ENCODE measurements at regions not wholly inside any gene's neighbourhood (a gene's known extent, or its start where the extent isn't known, plus 50 kb on each side); places are given as distances from the start of the nearest gene placed in this dataset.

GRCh38 chr2:173452416-173452815, 97.7 kb downstream of the CDCA7 start:
- intact Hi-C loops (cut with micrococcal nuclease): no loop called here
- no peaks in the 10 kb centered on the region for H3K36me3 Mint-ChIP-seq
- DNase-seq: no peak
- no peak overlapping the region for H3K4me3 Mint-ChIP-seq
- CTCF ChIA-PET (ENCODE audit: partially characterized antibody): interaction anchor here (1.3 kb wide), 1 partner anchor 53 kb away, joined by 3 read pairs; no protein-coding TSS in a partner anchor
- Histone ChIP-seq H3K27ac (ENCODE audit: low read depth, low read length) (no peak overlapping the region), H3K36me3 (ENCODE audit: insufficient read depth, low read length) (no peaks in the 10 kb centered on the region), H3K9me3 (ENCODE audit: control insufficient read depth in 1 of 2, low read length in 2 of 2) (no peaks in the 10 kb centered on the region), H3K4me1 (ENCODE audit: insufficient read depth, low read length) (peaks cover 8% of the 10 kb centered on the region), H3K4me3 (ENCODE audit: low read length in 2 of 2) (no peak overlapping the region), H3K27me3 (ENCODE audit: insufficient read depth, low read length) (no peaks in the 10 kb centered on the region)
- H3K4me1 Mint-ChIP-seq: peaks cover 12 to 19% (median 17%) of the 10 kb centered on the region in 4 donors
- peaks cover 8 to 17% of the 10 kb centered on the region in 2 donors for H3K27me3 Mint-ChIP-seq
- no peak overlapping the region for H3K27ac Mint-ChIP-seq
- H3K9me3 Mint-ChIP-seq: no peaks in the 10 kb centered on the region
- POLR2A ChIA-PET (ENCODE audit: partially characterized antibody): no interaction called here

- POLR2A ChIA-PET (ENCODE audit: partially characterized antibody): no interaction called here
- Mint-ChIP-seq H3K9me3 (no peaks in the 10 kb centered on the region), H3K4me3 (no peak overlapping the region), H3K27ac (no peak overlapping the region), H3K27me3 (peaks cover 15 to 25% of the 10 kb centered on the region in 2 donors), H3K4me1 (peaks cover 0 to 2% (median 0%) of the 10 kb centered on the region in 4 donors), H3K36me3 (no peaks in the 10 kb centered on the region)
- H3K27ac ChIP-seq (ENCODE audit: low read depth, low read length): no peak overlapping the region
- H3K4me1 ChIP-seq (ENCODE audit: insufficient read depth, low read length): no peaks in the 10 kb centered on the region
- intact Hi-C loops (cut with micrococcal nuclease): no loop called here
- H3K36me3 ChIP-seq (ENCODE audit: insufficient read depth, low read length): no peaks in the 10 kb centered on the region
- no peak for DNase-seq
- H3K4me3 ChIP-seq (ENCODE audit: low read length in 2 of 2): no peak overlapping the region
- CTCF ChIA-PET (ENCODE audit: partially characterized antibody): no interaction called here
- H3K27me3 ChIP-seq (ENCODE audit: insufficient read depth, low read length): no peaks in the 10 kb centered on the region
- no peaks in the 10 kb centered on the region for H3K9me3 ChIP-seq (ENCODE audit: control insufficient read depth in 1 of 2, low read length in 2 of 2)
Observed at GRCh38 chr2:173456960-173457359, 102.3 kb downstream of the CDCA7 start.

- Mint-ChIP-seq H3K4me1 (peaks cover 0 to 2% (median 0%) of the 10 kb centered on the region in 4 donors), H3K27me3 (peaks cover 19 to 27% of the 10 kb centered on the region in 2 donors), H3K27ac (no peak overlapping the region), H3K36me3 (no peaks in the 10 kb centered on the region), H3K4me3 (no peak overlapping the region), H3K9me3 (no peaks in the 10 kb centered on the region)
- H3K4me3 ChIP-seq (ENCODE audit: low read length in 2 of 2): no peak overlapping the region
- CTCF ChIA-PET (ENCODE audit: partially characterized antibody): no interaction called here
- no peak for DNase-seq
- H3K9me3 ChIP-seq (ENCODE audit: control insufficient read depth in 1 of 2, low read length in 2 of 2): no peaks in the 10 kb centered on the region
- no peaks in the 10 kb centered on the region for H3K27me3 ChIP-seq (ENCODE audit: insufficient read depth, low read length)
- no peak overlapping the region for H3K27ac ChIP-seq (ENCODE audit: low read depth, low read length)
- no peaks in the 10 kb centered on the region for H3K4me1 ChIP-seq (ENCODE audit: insufficient read depth, low read length)
- no peaks in the 10 kb centered on the region for H3K36me3 ChIP-seq (ENCODE audit: insufficient read depth, low read length)
- POLR2A ChIA-PET (ENCODE audit: partially characterized antibody): no interaction called here
- intact Hi-C loops (cut with micrococcal nuclease): no loop called here
Observed at GRCh38 chr2:173457366-173457765, 102.7 kb downstream of the CDCA7 start.

- CTCF ChIA-PET (ENCODE audit: partially characterized antibody): no interaction called here
- Histone ChIP-seq H3K27me3 (ENCODE audit: insufficient read depth, low read length) (no peaks in the 10 kb centered on the region), H3K9me3 (ENCODE audit: control insufficient read depth in 1 of 2, low read length in 2 of 2) (no peaks in the 10 kb centered on the region), H3K36me3 (ENCODE audit: insufficient read depth, low read length) (no peaks in the 10 kb centered on the region), H3K27ac (ENCODE audit: low read depth, low read length) (no peak overlapping the region), H3K4me3 (ENCODE audit: low read length in 2 of 2) (no peak overlapping the region), H3K4me1 (ENCODE audit: insufficient read depth, low read length) (no peaks in the 10 kb centered on the region)
- Mint-ChIP-seq H3K9me3 (no peaks in the 10 kb centered on the region), H3K4me3 (no peak overlapping the region), H3K27me3 (peaks cover 17 to 29% of the 10 kb centered on the region in 2 donors), H3K27ac (no peak overlapping the region), H3K4me1 (peaks cover 0 to 2% (median 0%) of the 10 kb centered on the region in 4 donors), H3K36me3 (no peaks in the 10 kb centered on the region)
- intact Hi-C loops (cut with micrococcal nuclease): no loop called here
- DNase-seq: no peak
- POLR2A ChIA-PET (ENCODE audit: partially characterized antibody): no interaction called here
Observed at GRCh38 chr2:173458991-173459780, 104.5 kb downstream of the CDCA7 start.

GRCh38 chr2:173462892-173463840, 108.5 kb downstream of the CDCA7 start:
- POLR2A ChIA-PET (ENCODE audit: partially characterized antibody): no interaction called here

GRCh38 chr2:173463846-173464245, 109.2 kb downstream of the CDCA7 start:
- Mint-ChIP-seq H3K4me1 (peaks cover 0 to 2% (median 0%) of the 10 kb centered on the region in 4 donors), H3K27ac (no peak overlapping the region), H3K36me3 (no peaks in the 10 kb centered on the region), H3K9me3 (no peaks in the 10 kb centered on the region), H3K27me3 (peaks cover 16% of the 10 kb centered on the region in 2 donors), H3K4me3 (no peak overlapping the region)
- no peak overlapping the region for H3K4me3 ChIP-seq (ENCODE audit: low read length in 2 of 2)
- no peaks in the 10 kb centered on the region for H3K9me3 ChIP-seq (ENCODE audit: control insufficient read depth in 1 of 2, low read length in 2 of 2)
- no peaks in the 10 kb centered on the region for H3K27me3 ChIP-seq (ENCODE audit: insufficient read depth, low read length)
- no peak overlapping the region for H3K27ac ChIP-seq (ENCODE audit: low read depth, low read length)
- intact Hi-C loops (cut with micrococcal nuclease): no loop called here
- no peaks in the 10 kb centered on the region for H3K4me1 ChIP-seq (ENCODE audit: insufficient read depth, low read length)
- DNase-seq: no peak
- CTCF ChIA-PET (ENCODE audit: partially characterized antibody): no interaction called here
- no peaks in the 10 kb centered on the region for H3K36me3 ChIP-seq (ENCODE audit: insufficient read depth, low read length)
- POLR2A ChIA-PET (ENCODE audit: partially characterized antibody): no interaction called here

More at GRCh38 chr2:173462892-173463840, 108.5 kb downstream of the CDCA7 start:
- H3K9me3 ChIP-seq (ENCODE audit: control insufficient read depth in 1 of 2, low read length in 2 of 2): no peaks in the 10 kb centered on the region
- intact Hi-C loops (cut with micrococcal nuclease): no loop called here
- H3K36me3 ChIP-seq (ENCODE audit: insufficient read depth, low read length): no peaks in the 10 kb centered on the region
- DNase-seq: no peak
- H3K9me3 Mint-ChIP-seq: no peaks in the 10 kb centered on the region
- no peaks in the 10 kb centered on the region for H3K27me3 ChIP-seq (ENCODE audit: insufficient read depth, low read length)
- peaks cover 0 to 2% (median 0%) of the 10 kb centered on the region in 4 donors for H3K4me1 Mint-ChIP-seq
- no peaks in the 10 kb centered on the region for H3K36me3 Mint-ChIP-seq
- CTCF ChIA-PET (ENCODE audit: partially characterized antibody): no interaction called here
- no peak overlapping the region for H3K27ac Mint-ChIP-seq
- H3K4me1 ChIP-seq (ENCODE audit: insufficient read depth, low read length): no peaks in the 10 kb centered on the region
- H3K27me3 Mint-ChIP-seq: peaks cover 16 to 17% of the 10 kb centered on the region in 2 donors
- H3K27ac ChIP-seq (ENCODE audit: low read depth, low read length): no peak overlapping the region
- no peak overlapping the region for H3K4me3 ChIP-seq (ENCODE audit: low read length in 2 of 2)
- no peak overlapping the region for H3K4me3 Mint-ChIP-seq

- DNase-seq: no peak
- no peaks in the 10 kb centered on the region for H3K9me3 ChIP-seq (ENCODE audit: control insufficient read depth in 1 of 2, low read length in 2 of 2)
- no peaks in the 10 kb centered on the region for H3K27me3 ChIP-seq (ENCODE audit: insufficient read depth, low read length)
- no peak overlapping the region for H3K4me3 ChIP-seq (ENCODE audit: low read length in 2 of 2)
- Mint-ChIP-seq H3K36me3 (no peaks in the 10 kb centered on the region), H3K4me1 (no peaks in the 10 kb centered on the region), H3K27ac (no peak overlapping the region), H3K27me3 (peaks cover 13 to 15% of the 10 kb centered on the region in 2 donors), H3K4me3 (no peak overlapping the region), H3K9me3 (peaks cover 0 to 14% (median 4%) of the 10 kb centered on the region in 8 donors)
- H3K4me1 ChIP-seq (ENCODE audit: insufficient read depth, low read length): no peaks in the 10 kb centered on the region
- no peak overlapping the region for H3K27ac ChIP-seq (ENCODE audit: low read depth, low read length)
- no peaks in the 10 kb centered on the region for H3K36me3 ChIP-seq (ENCODE audit: insufficient read depth, low read length)
- ChIA-PET POLR2A (ENCODE audit: partially characterized antibody) (no interaction called here), CTCF (ENCODE audit: partially characterized antibody) (no interaction called here)
- intact Hi-C loops (cut with micrococcal nuclease): no loop called here
Observed at GRCh38 chr2:173467751-173468150, 113.1 kb downstream of the CDCA7 start.
